Panc1 (cell line): ENCODE measurements at regions not wholly inside any gene's neighbourhood (a gene's known extent, or its start where the extent isn't known, plus 50 kb on each side); places are given as distances from the start of the nearest gene placed in this dataset.

Experiments used
- ATAC-seq: fragments of 200-7000 bp; cut with Tn5 transposase; 2 replicates; pipeline ENCODE4 v1.9.1; 2020; ENCODE audit warnings: mild to moderate bottlenecking, moderate library complexity
- BruUV-seq: library from RNA; stranded (reverse); fragments of 400-500 nt; replicated peaks from 2 replicates; lab custom pipeline; 2021; lab: Mats Ljungman, UMichigan
- CTCF ChIA-PET: fragments of 300-600 bp; sonication (Branson Sonifier 250); formaldehyde crosslinking; loops from one replicate; lab custom pipeline; 2022; ENCODE audit warnings: antibody characterized with exemption; lab: Charles Lee
- POLR2A ChIA-PET: fragments of 300-600 bp; sonication (Branson Sonifier 250); formaldehyde crosslinking; loops from one replicate; lab custom pipeline; 2022; ENCODE audit warnings: antibody characterized with exemption; lab: Charles Lee
- DNase-seq: peaks from one replicate; pipeline ENCODE4 v3.0.0-alpha.2; 2010; ENCODE audit warnings: low read depth, low spot score
- H3K27ac ChIP-seq: 2 replicates; pipeline ENCODE4 v1.5.1; 2011; ENCODE audit warnings: mild to moderate bottlenecking, low read length, inconsistent platforms
- H3K27me3 ChIP-seq: fragments of 200-500 bp; sonication (Bioruptor generic); 2 replicates; pipeline ENCODE4 v1.6.0; 2014; ENCODE audit warnings: low read length, inconsistent platforms; ENCODE audit not compliant: control insufficient read depth, insufficient read depth
- H3K36me3 ChIP-seq: fragments of 200-500 bp; sonication (Bioruptor generic); 2 replicates; pipeline ENCODE4 v1.5.1; 2014; ENCODE audit warnings: inconsistent platforms, mild to moderate bottlenecking, low read length, moderate library complexity; ENCODE audit not compliant: control insufficient read depth, insufficient read depth
- H3K4me1 ChIP-seq: 2 replicates; pipeline ENCODE4 v1.5.1; 2011; ENCODE audit warnings: inconsistent platforms, mild to moderate bottlenecking, low read length, moderate library complexity; ENCODE audit not compliant: control insufficient read depth, insufficient read depth
- H3K4me3 ChIP-seq, 2 experiments: 2 replicates each; pipeline ENCODE4 v1.5.1; 2011 to 2012; ENCODE audit warnings: low read depth in 2 of 2, low read length in 2 of 2, mild to moderate bottlenecking in 2 of 2, inconsistent platforms in 1 of 2, moderate library complexity in 1 of 2
- H3K9me3 ChIP-seq: fragments of 200-500 bp; sonication (Bioruptor generic); 2 replicates; pipeline ENCODE4 v1.5.1; 2014; ENCODE audit warnings: low read depth, mild to moderate bottlenecking, inconsistent platforms, low read length, moderate library complexity; ENCODE audit not compliant: control insufficient read depth, insufficient read depth
- CTCF ChIP-seq: fragments of 450-650 bp; IDR thresholded peaks from 2 replicates; pipeline ENCODE4 v1.5.1; 2017; ENCODE audit warnings: mild to moderate bottlenecking
- POLR2AphosphoS5 ChIP-seq: IDR thresholded peaks from 2 replicates; pipeline ENCODE4 v1.6.1; 2012; ENCODE audit warnings: mild to moderate bottlenecking, low read depth, low read length, moderate library complexity
- REST ChIP-seq, 2 experiments: IDR thresholded peaks; 2 replicates each; pipeline ENCODE4 v1.6.1; 2011 to 2012; ENCODE audit warnings: low read depth in 2 of 2, control low read depth in 1 of 2, low read length in 1 of 2, mild to moderate bottlenecking in 1 of 2, moderate library complexity in 1 of 2; ENCODE audit not compliant: insufficient read depth in 1 of 2
- SIN3A ChIP-seq: IDR thresholded peaks from 2 replicates; pipeline ENCODE4 v1.6.1; 2012; ENCODE audit warnings: low read depth, mild to moderate bottlenecking, low read length, moderate library complexity, borderline replicate concordance; ENCODE audit not compliant: insufficient read depth
- TCF7L2 ChIP-seq: IDR thresholded peaks from 2 replicates; pipeline ENCODE4 v1.6.1; 2011; ENCODE audit warnings: mild to moderate bottlenecking, low read depth, low read length, inconsistent platforms
- in situ Hi-C: cut with HindIII; loops from 2 replicates; pipeline ENCODE4 v1.10.0; 2016; ENCODE audit warnings: low sequenced_read_pairs, low pct_unique_long_range_greater_than_20kb
- intact Hi-C: fragments of 100-400 bp; cut with micrococcal nuclease; formaldehyde crosslinking; loops from one replicate; pipeline ENCODE4 v1.10.0; 2022; ENCODE audit not compliant: unreplicated experiment

GRCh38 chr10:129133856-129134255 lies 333.2 kb upstream of the MGMT start:
- Histone ChIP-seq H3K4me1 (no peaks in the 10 kb centered on the region), H3K27me3 (peaks cover 12% of the 10 kb centered on the region), H3K4me3 (no peak overlapping the region), H3K9me3 (no peaks in the 10 kb centered on the region), H3K36me3 (no peaks in the 10 kb centered on the region), H3K27ac (no peak overlapping the region)
- intact Hi-C loops (no loop called here), in situ Hi-C loops (no loop called here)
- CTCF ChIA-PET, result no interaction called here
- DNase-seq (no peak), ATAC-seq (no peak)
- TF ChIP-seq TCF7L2 (no peak), POLR2AphosphoS5 (no peak), SIN3A (no peak), CTCF (no peak), REST (IDR thresholded peaks at IDR 0.05; ENCODE audit: insufficient read depth in 1 of 2, low read depth in 2 of 2, low read length in 1 of 2) (no peak)
- BruUV-seq, result no TSS peak
- POLR2A ChIA-PET, result interaction anchor here (0.6 kb wide), 1 partner anchor 1588 kb away, joined by 3 read pairs; no protein-coding TSS in a partner anchor

- ATAC-seq, result no peak
- H3K27ac ChIP-seq, result no peak overlapping the region
- no peak overlapping the region for H3K4me3 ChIP-seq
- ChIA-PET POLR2A (interaction anchor here (0.6 kb wide), 1 partner anchor 1588 kb away, joined by 3 read pairs; no protein-coding TSS in a partner anchor), CTCF (no interaction called here)
- in situ Hi-C loops, result no loop called here
- H3K36me3 ChIP-seq, result no peaks in the 10 kb centered on the region
- no peak for DNase-seq
- H3K27me3 ChIP-seq, result peaks cover 12% of the 10 kb centered on the region
- H3K9me3 ChIP-seq, result no peaks in the 10 kb centered on the region
- no TSS peak for BruUV-seq
- TF ChIP-seq SIN3A, result no peak
- no peak for TF ChIP-seq REST (IDR thresholded peaks at IDR 0.05; ENCODE audit: insufficient read depth in 1 of 2, low read depth in 2 of 2, low read length in 1 of 2)
- TF ChIP-seq TCF7L2, result no peak
- TF ChIP-seq CTCF, result no peak
- no peak for TF ChIP-seq POLR2AphosphoS5
- H3K4me1 ChIP-seq, result no peaks in the 10 kb centered on the region
- intact Hi-C loops, result no loop called here
Measured at GRCh38 chr10:129134371-129134770, 332.7 kb upstream of the MGMT start.
